Body of pancreas (tissue), 4 donors: ENCODE measurements at regions not wholly inside any gene's neighbourhood (a gene's known extent, or its start where the extent isn't known, plus 50 kb on each side); places are given as distances from the start of the nearest gene placed in this dataset.

Source experiments
- CTCF ChIP-seq, 7 experiments: fragments of 450-650 bp in 4 of 7; fragments of 200-600 bp in 3 of 7; sonication (generic) in 3 of 7; IDR thresholded peaks; one replicate each; pipeline ENCODE4 v1.5.1; 2016 to 2019; ENCODE audit warnings: antibody characterized with exemption in 7 of 7
- POLR2A ChIP-seq, 3 donors: fragments of 450-650 bp; IDR thresholded peaks; one replicate each; pipeline ENCODE4 v1.6.1; 2016; ENCODE audit warnings: antibody characterized with exemption in 3 of 3, mild to moderate bottlenecking in 2 of 3

DNA sequence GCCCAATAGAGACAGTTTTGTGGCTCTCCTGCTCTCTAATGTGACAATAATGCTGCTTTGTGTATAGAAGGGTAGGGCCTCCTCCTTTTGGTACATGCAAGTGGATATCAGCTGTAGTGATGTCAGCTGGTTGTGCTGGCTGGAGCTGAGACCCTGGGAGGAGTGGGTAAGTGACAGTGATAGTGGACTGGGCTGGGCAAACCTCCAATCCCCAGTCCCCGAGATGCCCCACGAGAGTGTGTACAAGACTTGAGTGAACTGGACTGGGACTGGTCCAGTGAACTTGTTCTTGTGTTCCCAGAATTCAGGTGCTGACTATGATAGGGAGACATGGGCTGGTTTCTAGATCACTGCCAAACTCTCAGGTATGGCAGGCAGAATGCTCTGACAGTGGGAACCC is 583.6 kb upstream of the PCDH10 start:
- no peak for TF ChIP-seq POLR2A (IDR thresholded peaks at IDR 0.05)
- no peak for TF ChIP-seq CTCF (IDR thresholded peaks at IDR 0.05)
